Endometrial microvascular endothelial cells (primary cell): ENCODE measurements at regions not wholly inside any gene's neighbourhood (a gene's known extent, or its start where the extent isn't known, plus 50 kb on each side); places are given as distances from the start of the nearest gene placed in this dataset.
"Not testable (repeated sequence)": the region's sequence is repeated elsewhere in the genome, so short reads cannot be mapped to it uniquely, and the experiment has no call there.

Source experiments
- in situ Hi-C: cut with HindIII; loops from 2 replicates; pipeline ENCODE4 v1.10.0; 2017; ENCODE audit warnings: low sequenced_read_pairs, low pct_unique_long_range_greater_than_20kb; ENCODE audit errors: inconsistent ontology term

GRCh38 chr3:194054961-194055360, 81.0 kb upstream of the HES1 start:
- in situ Hi-C loops: no loop called here

DNA sequence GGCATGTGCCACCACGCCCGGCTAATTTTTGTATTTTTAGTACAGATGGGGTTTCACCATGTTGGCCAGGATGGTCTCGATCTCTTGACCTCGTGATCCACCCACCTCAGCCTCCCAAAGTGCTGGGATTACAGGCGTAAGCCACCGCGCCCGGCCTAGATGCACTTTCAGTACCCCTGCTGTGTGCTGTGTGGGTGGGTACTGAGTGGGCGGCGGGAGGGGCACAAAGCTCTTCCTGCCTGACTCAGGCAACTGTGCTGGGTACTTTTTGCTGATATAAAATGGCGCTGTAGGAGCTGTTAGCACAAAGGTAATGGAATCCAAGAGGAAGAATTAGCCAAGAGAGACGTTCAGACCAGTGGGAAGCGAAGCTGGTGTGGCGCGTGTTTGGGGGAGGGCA, 79.6 kb upstream of the HES1 start:
- in situ Hi-C loops: not testable (repeated sequence)

DNA sequence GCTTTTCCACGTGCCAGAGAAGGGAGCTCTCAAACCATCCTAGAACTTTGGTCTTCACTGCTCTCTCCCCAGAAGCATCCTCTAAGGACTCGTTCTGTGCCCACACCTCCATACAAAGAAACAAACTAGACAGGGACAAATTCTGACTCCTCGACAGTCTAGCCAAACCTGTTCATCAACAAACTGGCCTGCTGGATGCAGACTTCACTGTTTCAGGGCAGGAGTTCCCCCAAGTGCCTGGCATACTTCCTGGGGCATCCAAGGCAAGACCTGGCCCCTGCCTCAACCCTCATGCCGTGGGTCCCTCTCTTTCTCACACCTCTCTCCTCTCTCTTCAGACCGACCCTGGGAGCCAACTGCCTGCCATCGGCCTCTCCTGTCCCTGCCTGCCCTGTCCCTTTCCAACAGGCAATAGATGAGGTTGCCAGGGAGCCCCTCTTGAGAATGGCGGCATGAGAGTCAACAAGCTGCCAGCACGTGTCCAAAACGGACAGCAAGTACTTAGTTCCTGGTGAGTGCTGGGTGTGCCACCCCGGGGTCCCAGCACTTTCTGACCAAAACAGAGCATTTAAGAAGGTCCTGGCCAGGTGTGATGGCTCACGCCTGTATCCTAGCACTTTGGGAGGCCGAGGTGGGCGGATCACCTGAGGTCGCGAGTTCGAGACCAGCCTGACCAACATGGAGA, 79.1 kb upstream of the HES1 start:
- in situ Hi-C loops: no loop called here

GRCh38 chr3:194057570-194058188, 78.3 kb upstream of the HES1 start:
- in situ Hi-C loops: no loop called here

- in situ Hi-C loops: no loop called here
These were observed 77.8 kb upstream of the HES1 start for GRCh38 chr3:194058189-194058571.

- in situ Hi-C loops: no loop called here
These were observed 77.2 kb upstream of the HES1 start for GRCh38 chr3:194058753-194059152.

- in situ Hi-C loops: loop anchor here (10.0 kb wide), 1 partner anchor 243 kb away; no protein-coding TSS in a partner anchor
These were observed 74.4 kb upstream of the HES1 start for GRCh38 chr3:194061421-194062030.

GRCh38 chr3:194062830-194063229, 73.1 kb upstream of the HES1 start:
- in situ Hi-C loops: loop anchor here (10.0 kb wide), 1 partner anchor 242 kb away; no protein-coding TSS in a partner anchor

DNA sequence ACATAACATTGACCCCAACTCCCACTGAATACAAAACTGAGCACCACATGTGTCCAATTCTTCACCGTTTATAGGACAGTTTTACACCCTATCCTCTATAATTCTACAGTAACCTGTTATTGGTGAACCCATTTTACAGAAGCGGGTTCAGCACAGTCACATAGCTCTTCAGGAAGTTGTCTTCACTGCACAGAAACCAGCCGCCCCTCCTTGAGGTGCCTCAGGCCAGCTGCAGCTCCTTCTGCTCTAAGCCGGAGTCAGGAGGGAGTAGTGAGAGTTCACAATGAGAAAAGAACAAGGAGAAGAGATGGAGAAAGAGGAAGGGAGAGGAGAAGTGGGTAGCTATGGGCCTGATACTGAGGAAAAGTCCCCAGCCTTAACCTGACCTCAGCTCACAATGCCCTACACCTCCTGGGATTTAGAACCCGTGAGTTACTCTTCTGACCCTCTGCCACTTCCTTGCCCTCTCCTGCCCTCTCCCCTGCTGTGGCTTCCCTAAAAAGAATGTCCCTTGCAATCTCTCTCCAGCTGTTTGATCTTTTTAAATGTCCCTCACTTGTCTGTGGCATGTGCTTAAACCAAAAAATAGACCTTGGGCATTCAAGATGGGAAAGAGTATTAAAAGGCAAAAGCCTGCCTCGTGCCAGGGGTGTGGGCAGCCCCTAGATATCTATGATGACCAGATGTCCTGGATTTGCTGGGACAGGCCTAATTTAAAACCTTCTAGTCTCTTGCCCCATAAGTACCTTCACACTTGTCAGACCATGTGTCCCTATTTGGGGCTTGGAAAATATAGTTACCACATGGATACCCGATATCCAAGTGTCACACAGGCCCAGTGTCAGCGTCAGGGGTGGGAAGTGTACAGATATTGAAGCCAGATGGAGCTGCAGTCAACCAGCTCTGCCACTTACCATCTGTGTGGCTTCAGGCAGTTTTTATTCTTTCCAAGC, 71.3 kb upstream of the HES1 start:
- in situ Hi-C loops: loop anchor here (10.0 kb wide), 1 partner anchor 240 kb away; no protein-coding TSS in a partner anchor

- in situ Hi-C loops: loop anchor here (10.0 kb wide), 1 partner anchor 237 kb away; no protein-coding TSS in a partner anchor
These were observed 68.6 kb upstream of the HES1 start for GRCh38 chr3:194067327-194067726.

DNA sequence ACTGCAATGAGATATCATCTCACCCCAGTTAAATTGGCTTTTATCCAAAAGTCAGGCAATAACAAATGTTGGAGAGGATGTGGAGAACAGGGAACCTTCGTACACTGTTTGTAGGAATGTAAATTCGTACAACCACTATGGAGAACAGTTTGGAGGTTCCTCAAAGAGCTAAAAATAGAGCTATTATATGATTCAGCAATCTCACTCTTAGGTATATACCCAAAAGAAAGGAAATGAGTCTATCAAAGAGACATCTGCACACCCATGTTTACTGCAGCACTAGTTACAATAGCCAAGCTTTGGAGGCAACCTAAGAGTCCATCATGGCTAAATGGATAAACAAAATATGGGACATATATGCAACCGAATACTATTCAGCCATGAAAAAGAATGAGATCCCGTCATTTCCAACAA, 68.0 kb upstream of the HES1 start:
- in situ Hi-C loops: loop anchor here (10.0 kb wide), 1 partner anchor 237 kb away; no protein-coding TSS in a partner anchor

GRCh38 chr3:194069421-194070219, 66.3 kb upstream of the HES1 start:
- in situ Hi-C loops: loop anchor here (10.0 kb wide), 1 partner anchor 235 kb away; no protein-coding TSS in a partner anchor

DNA sequence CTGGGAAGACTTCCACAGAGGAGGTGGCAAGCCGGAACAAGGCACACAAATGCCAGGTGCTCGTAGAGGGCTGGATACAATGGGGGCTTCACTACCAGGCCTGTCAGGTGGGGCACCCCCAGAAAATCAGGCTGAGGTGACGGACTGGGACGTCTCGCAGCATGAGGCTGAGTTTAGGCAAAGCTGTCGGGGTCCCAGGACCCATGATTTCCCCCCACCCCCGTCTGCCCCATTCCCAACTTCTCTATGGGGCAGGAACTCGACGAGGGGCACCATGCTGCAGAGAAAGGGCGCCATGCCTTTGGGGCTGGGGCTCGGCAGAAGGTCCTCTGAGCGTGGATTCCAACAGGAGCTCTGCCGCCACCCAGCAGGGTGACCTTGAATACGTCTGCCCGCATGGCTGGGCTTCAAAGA, 65.7 kb upstream of the HES1 start:
- in situ Hi-C loops: no loop called here

DNA sequence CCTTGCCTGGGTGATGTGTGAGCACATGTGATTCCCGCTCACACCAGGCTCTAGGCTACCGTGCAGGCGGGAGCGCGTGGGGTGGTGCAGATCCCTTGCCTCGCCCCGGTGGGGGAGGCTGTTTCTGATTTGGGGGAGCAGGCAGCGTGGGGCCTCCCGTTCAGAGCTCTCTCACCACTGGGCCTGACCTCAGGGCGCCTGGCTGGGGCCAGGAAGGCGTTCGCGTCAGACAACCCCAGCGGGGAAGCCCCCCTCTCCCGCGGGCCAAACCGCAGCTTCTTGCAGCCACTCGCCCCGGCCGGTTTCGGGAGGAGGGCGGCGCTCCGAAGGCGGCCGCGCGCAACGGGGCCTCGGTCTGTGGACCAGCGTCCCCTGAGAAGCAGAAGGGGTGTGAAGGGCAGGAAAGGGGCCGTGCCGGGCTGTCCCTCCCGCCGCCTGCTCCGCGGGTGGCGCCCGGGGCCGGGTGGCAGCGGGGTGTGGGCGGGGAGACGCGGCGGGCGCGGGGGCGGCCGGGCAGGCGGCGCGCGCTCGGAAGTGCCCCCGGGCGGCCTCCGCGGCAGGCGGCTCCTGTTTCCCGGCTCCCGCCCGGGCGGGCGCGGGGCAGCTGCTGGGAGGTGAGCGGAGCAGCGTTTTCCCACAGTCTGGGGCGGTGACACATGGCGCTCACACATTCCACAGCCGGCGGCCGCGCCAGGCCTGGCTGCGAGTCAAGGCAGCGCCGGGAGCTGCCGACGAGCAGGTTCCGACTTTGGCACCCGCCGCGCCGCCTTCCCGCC, 65.1 kb upstream of the HES1 start:
- in situ Hi-C loops: no loop called here

GRCh38 chr3:194072097-194072428, 63.9 kb upstream of the HES1 start:
- in situ Hi-C loops: no loop called here

- in situ Hi-C loops: no loop called here
These were observed 63.2 kb upstream of the HES1 start for GRCh38 chr3:194072691-194073279.

DNA sequence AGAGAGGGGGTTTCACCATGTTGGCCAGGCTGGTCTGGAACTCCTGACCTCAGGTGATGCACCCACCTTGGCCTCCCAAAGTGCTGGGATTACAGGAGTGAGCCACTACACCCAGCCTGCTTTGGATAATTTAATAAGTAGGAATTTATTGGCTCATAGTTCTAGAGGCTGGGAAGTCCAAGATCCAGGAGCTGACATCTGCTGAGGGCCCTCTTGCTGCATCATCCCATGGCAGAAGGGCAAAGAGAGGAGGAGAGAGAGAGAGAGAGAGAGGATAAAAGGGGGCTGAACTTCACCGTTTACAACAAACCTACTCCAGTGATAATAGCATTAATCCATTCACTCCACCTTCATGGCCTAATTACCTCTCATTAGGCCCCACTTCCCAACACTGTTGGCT, 62.0 kb upstream of the HES1 start:
- in situ Hi-C loops: no loop called here
